HepG2 (cell line): ENCODE measurements at regions not wholly inside any gene's neighbourhood (a gene's known extent, or its start where the extent isn't known, plus 50 kb on each side); places are given as distances from the start of the nearest gene placed in this dataset.

ENCODE experiments used
- ATAC-seq: fragments of 200-7000 bp; cut with Tn5 transposase; 3 replicates; pipeline ENCODE4 v1.9.1; 2020; ENCODE audit warnings: mild to moderate bottlenecking, moderate library complexity
- BruUV-seq: library from RNA; stranded (reverse); fragments of 400-500 nt; replicated peaks from 2 replicates; lab custom pipeline; 2021; lab: Mats Ljungman, UMichigan
- CTCF ChIA-PET: fragments of 300-600 bp; formaldehyde crosslinking; extraction: SDS; loops from one replicate; lab custom pipeline; 2021; ENCODE audit warnings: low total read pairs, inconsistent platforms, low intra/inter-chr PET ratio; lab: Yijun Ruan, JAX
- POLR2A ChIA-PET: fragments of 350-600 bp; sonication (Branson Sonifier 250); formaldehyde crosslinking; loops from one replicate; lab custom pipeline; 2020; ENCODE audit warnings: antibody characterized with exemption, inconsistent platforms; lab: Yijun Ruan, JAX
- DNase-seq: peaks from one replicate; pipeline ENCODE4 v3.0.0-alpha.2; 2015; ENCODE audit warnings: low spot score
- FAIRE-seq: peaks from 3 replicates; lab custom pipeline; 2011; peaks lifted over from hg19 to GRCh38; lab: Jason Lieb, UNC
- H2AFZ ChIP-seq: one replicate; pipeline ENCODE4 v1.6.1; 2011; ENCODE audit warnings: low read length, inconsistent platforms
- H3K27ac ChIP-seq: fragments of 300-600 bp; 3 replicates; pipeline ENCODE4 v1.8.0; 2011; ENCODE audit warnings: mixed run types, mild to moderate bottlenecking, mixed read lengths, low read length, inconsistent platforms; ENCODE audit not compliant: insufficient read depth; ENCODE audit errors: extremely low read length
- H3K27me3 ChIP-seq, 2 experiments: fragments of 200-600 bp in 1 of 2; 2 replicates in 1 of 2; 3 replicates in 1 of 2; pipeline versions ENCODE4 v1.6.0 to v1.8.0; 2011; ENCODE audit warnings: low read length in 2 of 2, mild to moderate bottlenecking in 2 of 2, moderate library complexity in 2 of 2, inconsistent platforms in 1 of 2; ENCODE audit not compliant: insufficient read depth in 2 of 2, control insufficient read depth in 1 of 2
- H3K36me3 ChIP-seq, 2 experiments: fragments of 200-600 bp in 1 of 2; replicated peaks in 1 of 2; 2 replicates in 1 of 2; 3 replicates in 1 of 2; pipeline versions ENCODE4 v1.5.1 to v1.8.0; 2011; ENCODE audit warnings: low read length in 2 of 2, inconsistent platforms in 1 of 2; ENCODE audit not compliant: insufficient read depth in 2 of 2, control insufficient read depth in 1 of 2
- H3K4me1 ChIP-seq: 2 replicates; pipeline ENCODE4 v1.5.1; 2012; ENCODE audit warnings: low read length, inconsistent platforms; ENCODE audit not compliant: insufficient read depth
- H3K4me2 ChIP-seq: 2 replicates; pipeline ENCODE4 v1.6.0; 2011; ENCODE audit warnings: low read depth, low read length, inconsistent platforms
- H3K4me3 ChIP-seq, 3 experiments: fragments of 200-600 bp in 1 of 3; sonication (generic), shearing (Covaris generic) in 1 of 3; replicated peaks in 1 of 3; 2 replicates each; pipeline ENCODE4 v1.5.1; 2011 to 2016; ENCODE audit warnings: low read length in 3 of 3, inconsistent platforms in 2 of 3, low read depth in 2 of 3, mild to moderate bottlenecking in 2 of 3, control low read depth in 1 of 3, mixed read lengths in 1 of 3; ENCODE audit not compliant: insufficient read depth in 1 of 3
- H3K79me2 ChIP-seq: one replicate; pipeline ENCODE4 v1.6.1; 2011; ENCODE audit warnings: low read length, inconsistent platforms; ENCODE audit not compliant: insufficient read depth
- H3K9ac ChIP-seq: 2 replicates; pipeline ENCODE4 v1.6.0; 2011; ENCODE audit warnings: mild to moderate bottlenecking, low read depth, low read length, inconsistent platforms; ENCODE audit not compliant: insufficient read depth
- H3K9me3 ChIP-seq: 2 replicates; pipeline ENCODE4 v1.5.1; 2012; ENCODE audit warnings: mild to moderate bottlenecking, low read length
- H4K20me1 ChIP-seq: 2 replicates; pipeline ENCODE4 v1.6.0; 2011; ENCODE audit warnings: inconsistent platforms, mild to moderate bottlenecking, low read length, moderate library complexity; ENCODE audit not compliant: insufficient read depth
- ATAD3A ChIP-seq: sonication (generic); formaldehyde crosslinking; IDR thresholded peaks from 2 replicates; pipeline ENCODE4 v1.4.0; 2020; ENCODE audit warnings: missing genetic modification reagents
- IRF1 ChIP-seq: sonication (generic); formaldehyde crosslinking; IDR thresholded peaks from 2 replicates; pipeline ENCODE4 v1.4.0; 2020; ENCODE audit warnings: low read depth, mild to moderate bottlenecking, missing genetic modification reagents
- PAX8 ChIP-seq: sonication (generic); formaldehyde crosslinking; IDR thresholded peaks from 2 replicates; pipeline ENCODE4 v1.8.0; 2022; ENCODE audit warnings: mild to moderate bottlenecking, missing genetic modification reagents, borderline replicate concordance
- PRDM10 ChIP-seq: sonication (generic); formaldehyde crosslinking; IDR thresholded peaks from 2 replicates; pipeline ENCODE4 v1.4.0; 2020; ENCODE audit warnings: low read depth, missing genetic modification reagents
- SMAD3 ChIP-seq: sonication (generic); formaldehyde crosslinking; IDR thresholded peaks from 2 replicates; pipeline ENCODE4 v1.4.0; 2020; ENCODE audit warnings: missing genetic modification reagents
- SRSF1 ChIP-seq: fragments of 200-400 bp; formaldehyde crosslinking; optimal IDR thresholded peaks from 2 replicates; pipeline ENCODE3; 2017; ENCODE audit warnings: mild to moderate bottlenecking, low read depth, low read length, moderate library complexity
- TOPORS ChIP-seq: sonication (generic); formaldehyde crosslinking; IDR thresholded peaks from 2 replicates; pipeline ENCODE4 v1.8.0; 2023; ENCODE audit warnings: mild to moderate bottlenecking, missing genetic modification reagents
- ZFAT ChIP-seq: sonication (generic); formaldehyde crosslinking; conservative IDR thresholded peaks from 2 replicates; pipeline ENCODE4 v1.8.1; 2023; ENCODE audit warnings: missing genetic modification reagents, inconsistent platforms
- ZNF296 ChIP-seq: sonication (generic); formaldehyde crosslinking; conservative IDR thresholded peaks from 2 replicates; pipeline ENCODE4 v1.5.0; 2020; ENCODE audit warnings: mild to moderate bottlenecking, missing genetic modification reagents
- ZNF367 ChIP-seq: sonication (generic); formaldehyde crosslinking; IDR thresholded peaks from 2 replicates; pipeline ENCODE4 v1.4.0; 2020; ENCODE audit warnings: missing genetic modification reagents, borderline replicate concordance
- ZNF563 ChIP-seq: sonication (generic); formaldehyde crosslinking; IDR thresholded peaks from 2 replicates; pipeline ENCODE4 v1.8.0; 2022; ENCODE audit warnings: mild to moderate bottlenecking, moderate library complexity, missing genetic modification reagents
- ZNF800 ChIP-seq: sonication (generic); formaldehyde crosslinking; IDR thresholded peaks from 2 replicates; pipeline ENCODE4 v1.4.0; 2020; ENCODE audit warnings: missing genetic modification reagents
- WGBS: methylation state at CpG from one replicate; pipeline ENCODE4 v1.1.6; 2017; ENCODE audit warnings: low lambda C conversion rate; 5-methylcytosine and 5-hydroxymethylcytosine counted together
- in situ Hi-C: cut with HindIII; loops from 2 replicates; pipeline ENCODE4 v1.10.0; 2017; ENCODE audit warnings: low pct_unique_long_range_greater_than_20kb; ENCODE audit not compliant: extremely low pct_ligation_motif_present
- intact Hi-C: fragments of 100-400 bp; cut with micrococcal nuclease; formaldehyde crosslinking; loops from one replicate; pipeline ENCODE4 v1.10.0; 2022; ENCODE audit not compliant: unreplicated experiment

GRCh38 chr10:78481842-78482241 is 448.2 kb downstream of the RPS24 start (continued):
- TF ChIP-seq ZNF800 (no peak), ZNF296 (no peak), ZNF563 (CRISPR knock-in tag) (no peak), ATAD3A (CRISPR knock-in tag) (no peak), IRF1 (CRISPR knock-in tag) (no peak), TOPORS (no peak), PAX8 (CRISPR knock-in tag) (no peak), ZFAT (no peak)

- no peak for DNase-seq
- Histone ChIP-seq H3K9me3 (peaks cover under 1% of the 10 kb centered on the region; the same call in 1 of the 2 replicates), H3K4me1 (peaks cover 7% of the 10 kb centered on the region; the same call in 1 of the 2 replicates), H4K20me1 (no peaks in the 10 kb centered on the region), H3K36me3 (no peaks in the 10 kb centered on the region), H3K9ac (no peak overlapping the region), H3K27ac (no peak overlapping the region), H3K79me2 (no peaks in the 10 kb centered on the region), H3K4me3 (no peak overlapping the region)
- WGBS, result 69% methylated on average over 3 of the region's 3 CpGs
- intact Hi-C loops (no loop called here), in situ Hi-C loops (no loop called here)
- no TSS peak for BruUV-seq
- POLR2A ChIA-PET, result no interaction called here
- ATAC-seq, result no peak
- no peak for TF ChIP-seq PRDM10 (CRISPR knock-in tag)
- TF ChIP-seq SRSF1, result no peak
- TF ChIP-seq ZNF367 (CRISPR knock-in tag), result no peak
- TF ChIP-seq SMAD3 (CRISPR knock-in tag), result no peak
- TF ChIP-seq, all 625 proteins: peak for 0
- Histone ChIP-seq H3K27me3 (no peaks in the 10 kb centered on the region), H2AFZ (no peak overlapping the region), H3K4me2 (no peak overlapping the region)
- CTCF ChIA-PET, result no interaction called here
- no peak for FAIRE-seq
Measured at GRCh38 chr10:78483641-78484040, 450.0 kb downstream of the RPS24 start.
